ENCODE measurements at regions not wholly inside any gene's neighbourhood (a gene's known extent, or its start where the extent isn't known, plus 50 kb on each side); places are given as distances from the start of the nearest gene placed in this dataset.
A peak's percentile ranks its signal among the peaks of the same experiment; 100 is the strongest.
"Not testable (repeated sequence)": the region's sequence is repeated elsewhere in the genome, so short reads cannot be mapped to it uniquely, and the experiment has no call there.

- DNase-seq (ENCODE audit: low read depth): no peak
These were observed 66.7 kb upstream of the FRMD6 start for GRCh38 chr14:51585055-51585454.

- DNase-seq (ENCODE audit: low read depth): no peak
These were observed 58.9 kb upstream of the FRMD6 start for GRCh38 chr14:51592836-51593235.

DNA sequence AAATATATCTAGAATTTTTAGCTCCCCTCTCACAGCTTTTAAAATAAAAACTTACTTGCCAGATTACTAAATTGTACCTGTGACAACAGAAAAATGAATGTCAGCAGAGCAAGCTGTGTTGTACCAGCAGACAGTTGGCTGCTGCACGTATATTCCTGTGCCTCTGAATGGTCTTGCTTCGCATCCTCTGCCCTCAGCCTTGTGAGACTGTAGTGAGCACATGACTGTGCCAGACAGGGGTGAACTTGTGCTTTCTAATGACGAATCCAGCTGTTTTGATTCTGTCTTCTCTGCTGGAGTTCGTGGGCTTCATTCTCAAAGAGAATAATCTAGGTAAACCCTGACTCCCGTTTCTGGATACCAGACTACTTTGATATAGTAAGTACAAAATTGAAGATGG lies 58.3 kb upstream of the FRMD6 start:
- no peak for DNase-seq (ENCODE audit: low read depth)

GRCh38 chr14:51595881-51596455 lies 55.7 kb upstream of the FRMD6 start:
- no peak for DNase-seq (ENCODE audit: low read depth)

- peak; percentile 19 for DNase-seq (ENCODE audit: low read depth)
These were observed 55.1 kb upstream of the FRMD6 start for GRCh38 chr14:51596488-51597117.

GRCh38 chr14:51597261-51598001 lies 54.3 kb upstream of the FRMD6 start:
- no peak for DNase-seq (ENCODE audit: low read depth)

DNA sequence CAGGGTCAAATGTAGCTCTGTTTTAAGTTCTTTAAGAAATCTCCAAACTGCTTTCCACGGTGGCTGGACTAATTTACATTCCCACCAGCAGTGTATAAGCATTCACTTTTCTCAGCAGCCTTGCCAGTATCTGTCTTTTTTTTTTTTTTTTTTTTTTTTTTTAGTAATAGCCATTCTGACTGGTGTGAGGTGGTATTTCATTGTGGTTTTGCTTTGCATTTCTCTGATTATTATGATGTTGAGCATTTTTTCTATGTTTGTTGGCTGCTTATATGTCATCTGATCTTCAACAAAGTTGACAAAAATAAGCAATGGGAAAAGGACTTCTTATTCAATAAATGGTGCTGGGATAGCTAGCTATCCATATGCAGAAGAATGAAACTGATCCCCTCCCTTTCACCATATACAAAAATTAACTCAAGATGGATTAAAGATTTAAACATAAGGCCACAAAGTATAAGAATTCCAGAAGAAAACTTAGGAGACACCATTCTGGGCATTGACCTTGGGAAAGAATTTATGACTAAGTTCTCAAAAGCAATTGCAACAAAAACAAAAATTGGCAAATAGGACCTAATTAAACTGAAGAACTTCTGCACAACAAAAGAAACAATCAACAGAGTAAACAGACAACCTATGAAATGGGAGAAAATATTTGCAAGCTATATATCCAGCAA lies 52.6 kb upstream of the FRMD6 start:
- DNase-seq (ENCODE audit: low read depth): not testable (repeated sequence)

DNA sequence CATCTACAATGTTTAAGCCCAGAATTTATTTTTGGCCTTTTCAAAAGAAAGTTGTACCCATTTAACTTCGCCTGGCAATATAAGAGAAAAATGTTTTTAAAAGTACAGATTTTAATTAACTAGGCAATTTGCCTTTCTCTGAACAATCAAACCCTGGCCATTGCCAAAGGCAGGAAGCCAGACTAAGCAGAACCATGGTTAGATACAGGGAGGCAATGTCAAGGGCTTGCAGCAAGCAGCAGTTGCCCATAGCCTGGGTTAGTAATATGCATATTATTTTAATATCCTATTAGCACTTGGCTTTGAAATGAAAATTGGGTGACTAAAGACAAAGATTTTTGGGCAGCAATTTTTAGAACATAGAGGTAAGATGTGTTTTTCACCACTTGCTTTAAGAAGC lies 51.1 kb upstream of the FRMD6 start:
- no peak for DNase-seq (ENCODE audit: low read depth)

Measured in stimulated activated CD8-positive, alpha-beta memory T cell treated with anti-CD3 and anti-CD28 coated beads, Interleukin-12 subunit alpha, Interleukin-12 subunit beta, amount 100 ng/mL, for 1 hour (primary cell).